ENCODE measurements at regions not wholly inside any gene's neighbourhood (a gene's known extent, or its start where the extent isn't known, plus 50 kb on each side); places are given as distances from the start of the nearest gene placed in this dataset.
"Not testable (repeated sequence)": the region's sequence is repeated elsewhere in the genome, so short reads cannot be mapped to it uniquely, and the experiment has no call there.

- FAIRE-seq: no peak
- no peak for DNase-seq (ENCODE audit: insufficient read length, low spot score)
Observed at GRCh38 chrX:11836284-11836683, 78.2 kb downstream of the MSL3 start.

GRCh38 chrX:11837437-11837836, 79.4 kb downstream of the MSL3 start:
- FAIRE-seq (no peak), DNase-seq (ENCODE audit: insufficient read length, low spot score) (no peak)

GRCh38 chrX:11864171-11864570, 106.1 kb downstream of the MSL3 start:
- no peak for DNase-seq (ENCODE audit: insufficient read length, low spot score)
- FAIRE-seq: peak; percentile 14

- no peak for DNase-seq (ENCODE audit: insufficient read length, low spot score)
- FAIRE-seq: no peak
Observed at GRCh38 chrX:11867610-11868345, 109.7 kb downstream of the MSL3 start.

GRCh38 chrX:11870789-11871188, 112.8 kb downstream of the MSL3 start:
- no peak for FAIRE-seq

GRCh38 chrX:11881485-11882170, 123.6 kb downstream of the MSL3 start:
- FAIRE-seq: no peak
- DNase-seq (ENCODE audit: insufficient read length, low spot score): no peak

More at GRCh38 chrX:11870789-11871188, 112.8 kb downstream of the MSL3 start:
- DNase-seq (ENCODE audit: insufficient read length, low spot score): no peak

- no peak for DNase-seq (ENCODE audit: insufficient read length, low spot score)
- FAIRE-seq: no peak
Observed at GRCh38 chrX:11886745-11887144, 128.7 kb downstream of the MSL3 start.

- DNase-seq (ENCODE audit: insufficient read length, low spot score) (no peak), FAIRE-seq (no peak)
Observed at GRCh38 chrX:11887175-11887574, 129.1 kb downstream of the MSL3 start.

- DNase-seq (ENCODE audit: insufficient read length, low spot score) (no peak), FAIRE-seq (no peak)
Observed at GRCh38 chrX:11888421-11888820, 130.4 kb downstream of the MSL3 start.

GRCh38 chrX:11889791-11890190, 131.8 kb downstream of the MSL3 start:
- DNase-seq (ENCODE audit: insufficient read length, low spot score) (no peak), FAIRE-seq (no peak)

GRCh38 chrX:11890836-11891514, 132.9 kb downstream of the MSL3 start:
- DNase-seq (ENCODE audit: insufficient read length, low spot score): no peak
- FAIRE-seq: no peak

- no peak for FAIRE-seq
- DNase-seq (ENCODE audit: insufficient read length, low spot score): no peak
Observed at GRCh38 chrX:11893933-11894710, 136.1 kb downstream of the MSL3 start.

- no peak for FAIRE-seq
- no peak for DNase-seq (ENCODE audit: insufficient read length, low spot score)
Observed at GRCh38 chrX:11899091-11899490, 141.1 kb downstream of the MSL3 start.

GRCh38 chrX:11905933-11906332, 147.9 kb downstream of the MSL3 start:
- not testable (repeated sequence) for FAIRE-seq

GRCh38 chrX:11908371-11908770, 150.3 kb downstream of the MSL3 start:
- peak; percentile 82 for FAIRE-seq

More at GRCh38 chrX:11905933-11906332, 147.9 kb downstream of the MSL3 start:
- DNase-seq (ENCODE audit: insufficient read length, low spot score): not testable (repeated sequence)

GRCh38 chrX:11913001-11913400, 155.0 kb downstream of the MSL3 start:
- DNase-seq (ENCODE audit: insufficient read length, low spot score): no peak
- FAIRE-seq: no peak

More at GRCh38 chrX:11908371-11908770, 150.3 kb downstream of the MSL3 start:
- peak; percentile 10 for DNase-seq (ENCODE audit: insufficient read length, low spot score)

- no peak for FAIRE-seq
- DNase-seq (ENCODE audit: insufficient read length, low spot score): no peak
Observed at GRCh38 chrX:11929476-11929875, 171.4 kb downstream of the MSL3 start.

- no peak for DNase-seq (ENCODE audit: insufficient read length, low spot score)
- FAIRE-seq: no peak
Observed at GRCh38 chrX:11932423-11932822, 174.4 kb downstream of the MSL3 start.

- FAIRE-seq (no peak), DNase-seq (ENCODE audit: insufficient read length, low spot score) (no peak)
Observed at GRCh38 chrX:11934089-11934488, 176.1 kb downstream of the MSL3 start.

GRCh38 chrX:11941571-11941970, 183.5 kb downstream of the MSL3 start:
- FAIRE-seq: no peak
- no peak for DNase-seq (ENCODE audit: insufficient read length, low spot score)

- peak; percentile 2 for DNase-seq (ENCODE audit: insufficient read length, low spot score)
- FAIRE-seq: no peak
Observed at GRCh38 chrX:11944501-11944900, 186.5 kb downstream of the MSL3 start.

Measured in GM19239 (cell line).